ENCODE measurements at regions not wholly inside any gene's neighbourhood (a gene's known extent, or its start where the extent isn't known, plus 50 kb on each side); places are given as distances from the start of the nearest gene placed in this dataset.

GRCh38 chr2:18444806-18445205, 115.6 kb downstream of the RDH14 start:
- TF ChIP-seq CTCF (optimal IDR thresholded peaks at IDR 0.05 in 1 of 3, IDR thresholded peaks at IDR 0.05 in 1 of 3, conservative IDR thresholded peaks at IDR 0.05 in 1 of 3; ENCODE audit: extremely low read depth in 1 of 3, insufficient read depth in 2 of 3, low read length in 3 of 3) (no peak), EZH2 (IDR thresholded peaks at IDR 0.05; ENCODE audit: low read length) (no peak)

Measured in keratinocyte (primary cell).